ENCODE measurements at regions not wholly inside any gene's neighbourhood (a gene's known extent, or its start where the extent isn't known, plus 50 kb on each side); places are given as distances from the start of the nearest gene placed in this dataset.

DNA sequence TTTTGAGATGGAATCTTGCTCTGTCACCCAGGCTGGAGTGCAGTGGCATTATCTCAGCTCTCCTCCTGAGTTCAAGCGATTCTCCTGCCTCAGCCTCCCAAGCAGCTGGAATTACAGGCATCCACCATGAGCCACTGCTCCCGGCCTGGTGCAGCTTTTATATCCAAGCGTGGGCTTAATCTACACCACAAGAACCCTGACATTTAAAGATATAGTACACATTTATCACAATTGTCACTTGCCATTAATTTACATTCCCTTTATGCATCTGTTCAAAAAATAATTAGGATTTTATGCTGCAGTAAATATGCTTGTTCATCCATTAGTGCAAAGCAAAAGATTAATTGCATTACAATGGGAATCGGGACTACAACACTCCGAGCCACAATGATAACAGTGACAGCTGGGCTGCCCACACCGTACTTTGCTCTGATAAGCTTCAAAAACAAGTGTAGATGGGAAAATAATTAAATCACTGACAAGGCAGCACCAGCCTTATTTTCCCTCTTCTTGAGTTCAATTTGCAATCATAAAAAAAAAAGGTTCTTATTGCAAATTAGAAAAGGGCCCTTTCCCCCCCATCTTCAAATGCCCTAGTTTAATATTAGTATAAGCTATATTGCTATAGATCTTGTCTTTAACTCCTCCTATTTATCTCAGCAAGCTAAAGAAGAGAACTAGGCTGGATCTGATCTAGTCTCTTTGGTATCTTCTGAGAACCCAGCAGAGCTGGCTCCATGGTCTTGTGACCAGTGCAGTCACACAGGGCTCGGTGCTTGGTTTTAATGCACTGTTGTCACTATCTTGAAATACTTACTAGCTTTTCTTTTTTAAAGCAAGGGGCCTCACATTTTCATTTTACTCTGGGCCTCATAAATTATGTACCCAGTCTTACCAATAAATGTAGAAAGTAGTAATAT is 206.2 kb upstream of the LRRC4C start:
- no peaks in the 10 kb centered on the region for H3K4me1 ChIP-seq (ENCODE audit: control insufficient read depth, low read depth, low read length)
- no peak overlapping the region for H3K23ac ChIP-seq (ENCODE audit: low read length)
- no peak overlapping the region for H2AK5ac ChIP-seq (ENCODE audit: low read length)
- no peak overlapping the region for H2BK5ac ChIP-seq (ENCODE audit: low read length)
- no peak overlapping the region for H2BK15ac ChIP-seq (replicated peaks; ENCODE audit: low read depth)
- no peak overlapping the region for H3K4me2 ChIP-seq (ENCODE audit: low read length)
- DNase-seq, result no peak
- H3K18ac ChIP-seq (ENCODE audit: low read length), result no peak overlapping the region
- H3K9ac ChIP-seq (ENCODE audit: low read length), result no peak overlapping the region
- H3K27me3 ChIP-seq (ENCODE audit: insufficient read depth, low read length, poor library complexity), result no peaks in the 10 kb centered on the region
- no peak overlapping the region for H3K56ac ChIP-seq (ENCODE audit: low read length)
- H3K4me3 ChIP-seq (ENCODE audit: low read length), result no peak overlapping the region
- H3K4ac ChIP-seq (ENCODE audit: low read depth, low read length), result no peak overlapping the region
- no peaks in the 10 kb centered on the region for H3K79me1 ChIP-seq (ENCODE audit: low read length)
- H3K79me2 ChIP-seq (ENCODE audit: control insufficient read depth, insufficient read depth, low read length), result no peaks in the 10 kb centered on the region
- no CpG with 5 or more reads among the region's 7 CpGs for WGBS (ENCODE audit: extremely low coverage, insufficient coverage, low lambda C conversion rate)
- H3K36me3 ChIP-seq (ENCODE audit: control insufficient read depth, insufficient read depth, low read length), result no peaks in the 10 kb centered on the region
- H2BK120ac ChIP-seq (ENCODE audit: low read depth, low read length), result no peak overlapping the region
- H3K27ac ChIP-seq (ENCODE audit: low read depth, low read length), result no peak overlapping the region
- H4K5ac ChIP-seq (ENCODE audit: low read length), result no peak overlapping the region
- H4K8ac ChIP-seq (ENCODE audit: low read depth, low read length), result no peak overlapping the region

DNA sequence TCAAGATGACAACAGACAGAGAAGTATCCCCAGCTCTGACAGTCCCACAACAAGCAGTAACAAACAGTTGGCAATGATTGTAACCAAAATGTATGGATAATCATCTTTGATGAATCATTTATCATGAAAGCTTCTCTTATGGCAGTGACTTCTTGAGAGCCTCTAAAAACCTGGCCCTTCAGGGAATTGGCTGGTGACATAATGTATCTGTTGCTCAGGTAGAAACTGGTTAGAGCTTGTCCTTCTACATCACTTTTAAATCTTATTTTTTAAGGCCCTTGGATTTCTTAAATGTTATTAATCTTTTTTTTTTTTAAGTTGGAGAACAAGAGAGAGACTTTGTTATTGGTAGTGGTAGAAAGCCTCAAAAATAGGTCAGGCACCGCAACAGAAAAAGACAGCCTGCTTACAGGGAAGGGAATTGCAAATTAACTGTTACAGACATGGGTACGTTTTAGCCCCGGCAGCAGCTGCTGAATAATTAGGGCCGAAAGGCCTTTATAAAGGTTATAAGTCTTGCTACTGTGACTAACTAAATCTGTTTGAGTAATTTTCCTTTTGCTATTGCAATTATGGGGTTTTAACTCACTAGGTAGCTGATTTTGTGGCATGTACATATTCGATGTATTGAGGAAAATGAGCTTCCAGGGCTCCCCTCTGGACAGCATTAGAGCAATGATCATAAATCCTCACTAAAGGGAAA is 207.7 kb upstream of the LRRC4C start:
- Histone ChIP-seq H3K4me1 (ENCODE audit: control insufficient read depth, low read depth, low read length) (no peaks in the 10 kb centered on the region), H2BK5ac (ENCODE audit: low read length) (no peak overlapping the region)
- whole genome bisulfite sequencing (ENCODE audit: extremely low coverage, insufficient coverage, low lambda C conversion rate), result no CpG with 5 or more reads among the region's 5 CpGs

DNA sequence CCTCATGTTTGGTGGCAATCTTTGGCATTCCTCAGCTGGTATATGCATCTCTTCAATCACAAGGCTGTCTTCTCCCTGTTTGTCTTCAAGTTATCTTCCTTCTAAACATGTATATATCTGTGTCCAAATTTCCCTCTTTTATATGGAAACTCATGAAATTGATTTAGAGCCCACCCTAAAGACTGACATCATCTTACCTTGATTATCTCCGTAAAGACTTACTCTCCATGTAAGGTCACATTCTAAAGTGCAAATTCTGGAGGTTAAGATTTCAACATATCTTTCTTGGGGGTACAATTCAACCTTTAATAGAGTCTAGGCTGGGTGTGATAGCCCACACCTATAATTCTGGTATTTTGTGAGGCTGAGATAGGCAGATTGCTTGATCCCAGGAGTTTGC is 215.8 kb upstream of the LRRC4C start:
- no peak overlapping the region for H3K18ac ChIP-seq (ENCODE audit: low read length)
- no peak overlapping the region for H3K56ac ChIP-seq (ENCODE audit: low read length)
- H3K79me1 ChIP-seq (ENCODE audit: low read length), result no peaks in the 10 kb centered on the region
- H4K8ac ChIP-seq (ENCODE audit: low read depth, low read length), result no peak overlapping the region
- no peak overlapping the region for H2AK5ac ChIP-seq (ENCODE audit: low read length)
- DNase-seq, result no peak
- no peak overlapping the region for H2BK120ac ChIP-seq (ENCODE audit: low read depth, low read length)
- no peaks in the 10 kb centered on the region for H3K4me1 ChIP-seq (ENCODE audit: control insufficient read depth, low read depth, low read length)
- H3K23ac ChIP-seq (ENCODE audit: low read length), result no peak overlapping the region
- no peak overlapping the region for H2BK15ac ChIP-seq (replicated peaks; ENCODE audit: low read depth)
- H3K36me3 ChIP-seq (ENCODE audit: control insufficient read depth, insufficient read depth, low read length), result no peaks in the 10 kb centered on the region
- H3K79me2 ChIP-seq (ENCODE audit: control insufficient read depth, insufficient read depth, low read length), result no peaks in the 10 kb centered on the region
- no peak overlapping the region for H4K5ac ChIP-seq (ENCODE audit: low read length)
- no CpG with 5 or more reads among the region's 1 CpG for WGBS (ENCODE audit: extremely low coverage, insufficient coverage, low lambda C conversion rate)
- H3K27me3 ChIP-seq (ENCODE audit: insufficient read depth, low read length, poor library complexity), result no peaks in the 10 kb centered on the region
- H2BK5ac ChIP-seq (ENCODE audit: low read length), result no peak overlapping the region
- no peak overlapping the region for H3K9ac ChIP-seq (ENCODE audit: low read length)
- H3K4me2 ChIP-seq (ENCODE audit: low read length), result no peak overlapping the region
- H3K27ac ChIP-seq (ENCODE audit: low read depth, low read length), result no peak overlapping the region
- no peak overlapping the region for H3K4ac ChIP-seq (ENCODE audit: low read depth, low read length)
- no peak overlapping the region for H3K4me3 ChIP-seq (ENCODE audit: low read length)

More for the DNA sequence above, 207.7 kb upstream of the LRRC4C start:
- H3K23ac ChIP-seq (ENCODE audit: low read length), result no peak overlapping the region
- no peak overlapping the region for H4K5ac ChIP-seq (ENCODE audit: low read length)
- no peak for DNase-seq
- no peak overlapping the region for H3K56ac ChIP-seq (ENCODE audit: low read length)
- no peak overlapping the region for H4K8ac ChIP-seq (ENCODE audit: low read depth, low read length)
- H3K4me2 ChIP-seq (ENCODE audit: low read length), result no peak overlapping the region
- no peaks in the 10 kb centered on the region for H3K27me3 ChIP-seq (ENCODE audit: insufficient read depth, low read length, poor library complexity)
- no peak overlapping the region for H3K4ac ChIP-seq (ENCODE audit: low read depth, low read length)
- no peaks in the 10 kb centered on the region for H3K79me2 ChIP-seq (ENCODE audit: control insufficient read depth, insufficient read depth, low read length)
- H2AK5ac ChIP-seq (ENCODE audit: low read length), result no peak overlapping the region
- H3K9ac ChIP-seq (ENCODE audit: low read length), result no peak overlapping the region
- H2BK15ac ChIP-seq (replicated peaks; ENCODE audit: low read depth), result no peak overlapping the region
- H3K79me1 ChIP-seq (ENCODE audit: low read length), result no peaks in the 10 kb centered on the region
- H3K4me3 ChIP-seq (ENCODE audit: low read length), result no peak overlapping the region
- H2BK120ac ChIP-seq (ENCODE audit: low read depth, low read length), result no peak overlapping the region
- no peaks in the 10 kb centered on the region for H3K36me3 ChIP-seq (ENCODE audit: control insufficient read depth, insufficient read depth, low read length)
- H3K18ac ChIP-seq (ENCODE audit: low read length), result no peak overlapping the region
- no peak overlapping the region for H3K27ac ChIP-seq (ENCODE audit: low read depth, low read length)

DNA sequence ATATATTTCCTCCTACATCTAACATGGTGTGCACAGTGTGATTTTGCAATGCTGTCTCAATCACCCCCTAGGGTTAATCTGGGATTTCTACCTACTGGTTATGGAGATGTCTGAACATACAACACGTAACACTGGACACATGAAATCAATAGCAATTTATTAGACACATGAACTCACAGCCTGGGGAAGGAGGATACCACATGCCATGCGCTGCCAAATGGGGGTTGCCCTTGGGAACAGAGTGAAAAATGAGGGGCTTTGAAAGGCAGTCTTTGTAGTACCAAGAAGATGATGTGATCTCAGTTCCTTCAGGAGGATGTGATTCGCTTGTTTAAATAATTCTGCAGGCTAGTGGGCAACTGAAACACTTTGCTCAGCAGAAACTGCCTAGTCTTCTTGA is 253.6 kb upstream of the LRRC4C start:
- no peaks in the 10 kb centered on the region for H3K4me1 ChIP-seq (ENCODE audit: control insufficient read depth, low read depth, low read length)
- H3K79me2 ChIP-seq (ENCODE audit: control insufficient read depth, insufficient read depth, low read length), result no peaks in the 10 kb centered on the region
- H3K56ac ChIP-seq (ENCODE audit: low read length), result no peak overlapping the region
- no peak overlapping the region for H4K5ac ChIP-seq (ENCODE audit: low read length)
- H3K4me3 ChIP-seq (ENCODE audit: low read length), result no peak overlapping the region
- H3K79me1 ChIP-seq (ENCODE audit: low read length), result no peaks in the 10 kb centered on the region
- H3K27me3 ChIP-seq (ENCODE audit: insufficient read depth, low read length, poor library complexity), result no peaks in the 10 kb centered on the region
- H3K4ac ChIP-seq (ENCODE audit: low read depth, low read length), result no peak overlapping the region
- DNase-seq, result no peak
- H3K9ac ChIP-seq (ENCODE audit: low read length), result no peak overlapping the region
- no peak overlapping the region for H3K18ac ChIP-seq (ENCODE audit: low read length)
- no peak overlapping the region for H3K27ac ChIP-seq (ENCODE audit: low read depth, low read length)
- H2BK5ac ChIP-seq (ENCODE audit: low read length), result no peak overlapping the region
- H4K8ac ChIP-seq (ENCODE audit: low read depth, low read length), result no peak overlapping the region
- H2BK120ac ChIP-seq (ENCODE audit: low read depth, low read length), result no peak overlapping the region
- H3K23ac ChIP-seq (ENCODE audit: low read length), result no peak overlapping the region
- H2BK15ac ChIP-seq (replicated peaks; ENCODE audit: low read depth), result no peak overlapping the region
- H3K36me3 ChIP-seq (ENCODE audit: control insufficient read depth, insufficient read depth, low read length), result no peaks in the 10 kb centered on the region
- no peak overlapping the region for H3K4me2 ChIP-seq (ENCODE audit: low read length)
- no peak overlapping the region for H2AK5ac ChIP-seq (ENCODE audit: low read length)
- WGBS (ENCODE audit: extremely low coverage, insufficient coverage, low lambda C conversion rate), result no CpG with 5 or more reads among the region's 3 CpGs

DNA sequence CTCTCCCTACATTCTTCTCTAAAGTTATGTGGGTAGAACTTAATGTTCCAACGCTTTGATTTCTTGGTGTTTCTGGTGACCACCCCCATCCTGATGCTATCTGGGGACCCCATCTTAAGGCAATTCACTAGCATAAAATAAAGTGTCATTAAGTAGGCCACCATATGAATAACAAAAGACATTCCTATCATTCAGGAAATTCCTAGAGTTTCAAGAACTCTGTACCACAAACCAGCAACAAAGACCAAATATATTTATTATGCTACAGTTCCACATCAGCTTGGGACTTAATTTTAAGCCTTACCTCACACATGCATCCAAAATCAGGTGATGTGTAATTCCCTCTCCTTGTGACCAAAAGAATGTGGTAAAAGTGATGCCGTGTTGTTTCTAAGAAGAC is 254.6 kb upstream of the LRRC4C start:
- Histone ChIP-seq H3K56ac (ENCODE audit: low read length) (no peak overlapping the region), H3K36me3 (ENCODE audit: control insufficient read depth, insufficient read depth, low read length) (no peaks in the 10 kb centered on the region), H3K4me2 (ENCODE audit: low read length) (no peak overlapping the region), H3K9ac (ENCODE audit: low read length) (no peak overlapping the region), H3K27ac (ENCODE audit: low read depth, low read length) (no peak overlapping the region), H2BK120ac (ENCODE audit: low read depth, low read length) (no peak overlapping the region), H3K27me3 (ENCODE audit: insufficient read depth, low read length, poor library complexity) (no peaks in the 10 kb centered on the region), H3K4me3 (ENCODE audit: low read length) (no peak overlapping the region), H3K18ac (ENCODE audit: low read length) (peak overlapping the region; percentile 60), H2BK5ac (ENCODE audit: low read length) (no peak overlapping the region), H3K79me2 (ENCODE audit: control insufficient read depth, insufficient read depth, low read length) (no peaks in the 10 kb centered on the region), H4K8ac (ENCODE audit: low read depth, low read length) (no peak overlapping the region), H2AK5ac (ENCODE audit: low read length) (no peak overlapping the region), H3K4ac (ENCODE audit: low read depth, low read length) (no peak overlapping the region), H2BK15ac (replicated peaks; ENCODE audit: low read depth) (peak overlapping the region; percentile 74), H4K5ac (ENCODE audit: low read length) (no peak overlapping the region), H3K4me1 (ENCODE audit: control insufficient read depth, low read depth, low read length) (no peaks in the 10 kb centered on the region), H3K23ac (ENCODE audit: low read length) (no peak overlapping the region), H3K79me1 (ENCODE audit: low read length) (no peaks in the 10 kb centered on the region)
- WGBS (ENCODE audit: extremely low coverage, insufficient coverage, low lambda C conversion rate), result no CpG with 5 or more reads among the region's 2 CpGs
- DNase-seq, result peak; percentile 70
